Endothelial cell of umbilical vein (primary cell): ENCODE measurements at regions not wholly inside any gene's neighbourhood (a gene's known extent, or its start where the extent isn't known, plus 50 kb on each side); places are given as distances from the start of the nearest gene placed in this dataset.
A peak's percentile ranks its signal among the peaks of the same experiment; 100 is the strongest.

Experiments
- BruUV-seq: library from RNA; stranded (reverse); fragments of 400-500 nt; replicated peaks from 2 replicates; lab custom pipeline; 2021; lab: Mats Ljungman, UMichigan
- CTCF ChIA-PET: fragments of 300-600, 350-600 bp; sonication (Branson Sonifier 250); formaldehyde crosslinking; loops from one replicate; lab custom pipeline; 2021; ENCODE audit warnings: antibody characterized with exemption, inconsistent platforms; lab: Charles Lee
- POLR2A ChIA-PET: fragments of 300-600, 350-600 bp; sonication (Branson Sonifier 250); formaldehyde crosslinking; loops from one replicate; lab custom pipeline; 2021; ENCODE audit warnings: antibody characterized with exemption, inconsistent platforms; lab: Charles Lee
- DNase-seq: peaks from one replicate; pipeline ENCODE4 v3.0.0-alpha.2; 2011; ENCODE audit warnings: low read depth, low spot score
- FAIRE-seq: peaks from 2 replicates; lab custom pipeline; 2011; peaks lifted over from hg19 to GRCh38; lab: Jason Lieb, UNC
- H2AFZ ChIP-seq: 2 replicates; pipeline ENCODE4 v1.6.0; 2012; ENCODE audit warnings: low read depth, low read length, control low read depth, inconsistent platforms
- H3K27ac ChIP-seq: 2 replicates; pipeline ENCODE4 v1.5.1; 2011; ENCODE audit warnings: low read depth, mild to moderate bottlenecking, control low read depth, low read length, moderate library complexity; ENCODE audit not compliant: insufficient read depth
- H3K27me3 ChIP-seq, 2 experiments: 2 replicates each; pipeline versions ENCODE4 v1.6.0 to v1.6.1; 2011; ENCODE audit warnings: low read length in 2 of 2, mixed read lengths in 1 of 2; ENCODE audit not compliant: control insufficient read depth in 2 of 2, insufficient read depth in 2 of 2
- H3K36me3 ChIP-seq, 2 experiments: 2 replicates in 1 of 2; 3 replicates in 1 of 2; pipeline ENCODE4 v1.5.1; 2011; ENCODE audit warnings: low read length in 2 of 2, mild to moderate bottlenecking in 1 of 2, moderate library complexity in 1 of 2; ENCODE audit not compliant: control insufficient read depth in 2 of 2, insufficient read depth in 2 of 2; ENCODE audit errors: extremely low read depth in 1 of 2
- H3K4me1 ChIP-seq: 3 replicates; pipeline ENCODE4 v1.5.1; 2011; ENCODE audit warnings: mild to moderate bottlenecking, low read length; ENCODE audit not compliant: control insufficient read depth, insufficient read depth; ENCODE audit errors: extremely low read depth
- H3K4me2 ChIP-seq: 2 replicates; pipeline ENCODE4 v1.6.1; 2011; ENCODE audit warnings: low read length, control low read depth, mixed read lengths; ENCODE audit not compliant: insufficient read depth
- H3K4me3 ChIP-seq, 3 experiments: fragments of 200-600 bp in 1 of 3; sonication (generic), shearing (Covaris generic) in 1 of 3; replicated peaks in 1 of 3; 2 replicates each; pipeline ENCODE4 v1.5.1; 2011 to 2016; ENCODE audit warnings: control low read depth in 3 of 3, low read length in 3 of 3, mild to moderate bottlenecking in 2 of 3, inconsistent platforms in 1 of 3, low read depth in 1 of 3, moderate library complexity in 1 of 3; ENCODE audit not compliant: insufficient read depth in 1 of 3
- H3K79me2 ChIP-seq: 2 replicates; pipeline ENCODE4 v1.6.0; 2012; ENCODE audit warnings: low read length, inconsistent platforms; ENCODE audit not compliant: control insufficient read depth, insufficient read depth
- H3K9ac ChIP-seq: replicated peaks from 2 replicates; pipeline ENCODE3; 2011; ENCODE audit warnings: low read length, control low read depth; ENCODE audit not compliant: insufficient read depth; ENCODE audit errors: extremely low read depth
- H3K9me1 ChIP-seq: replicated peaks from 3 replicates; pipeline ENCODE4 v1.6.0; 2011; ENCODE audit warnings: mild to moderate bottlenecking, low read length; ENCODE audit not compliant: control insufficient read depth, insufficient read depth; ENCODE audit errors: extremely low read depth
- H3K9me3 ChIP-seq: replicated peaks from 2 replicates; pipeline ENCODE4 v1.5.1; 2012; ENCODE audit warnings: low read length, inconsistent platforms; ENCODE audit not compliant: control insufficient read depth, insufficient read depth
- H4K20me1 ChIP-seq: replicated peaks from 2 replicates; pipeline ENCODE3; 2011; ENCODE audit warnings: mild to moderate bottlenecking, low read length; ENCODE audit not compliant: control insufficient read depth, insufficient read depth; ENCODE audit errors: extremely low read depth
- EZH2 ChIP-seq: IDR thresholded peaks from 2 replicates; pipeline ENCODE4 v1.6.1; 2012; ENCODE audit warnings: borderline replicate concordance, low read depth, mild to moderate bottlenecking, moderate library complexity, low read length, inconsistent platforms; ENCODE audit not compliant: severe bottlenecking
- FOS ChIP-seq: IDR thresholded peaks from 2 replicates; pipeline ENCODE4 v1.6.1; 2011; ENCODE audit warnings: mild to moderate bottlenecking, low read length, moderate library complexity, borderline replicate concordance; ENCODE audit not compliant: insufficient read depth
- GATA2 ChIP-seq: IDR thresholded peaks from 2 replicates; pipeline ENCODE4 v1.7.0; 2011; ENCODE audit warnings: low read depth, mild to moderate bottlenecking, moderate library complexity, mixed read lengths, low read length; ENCODE audit not compliant: insufficient read length, insufficient read depth
- JUN ChIP-seq: IDR thresholded peaks from 2 replicates; pipeline ENCODE4 v1.6.1; 2011; ENCODE audit warnings: borderline replicate concordance, low read depth; ENCODE audit not compliant: insufficient read length, insufficient read depth
- MYC ChIP-seq: IDR thresholded peaks from one replicate; pipeline ENCODE4 v1.6.1; 2011; ENCODE audit warnings: mild to moderate bottlenecking, low read depth, low read length
- POLR2A ChIP-seq: IDR thresholded peaks from 2 replicates; pipeline ENCODE4 v1.6.1; 2012; ENCODE audit warnings: low read depth, mild to moderate bottlenecking, control low read depth, low read length
- POLR2AphosphoS5 ChIP-seq: IDR thresholded peaks from 2 replicates; pipeline ENCODE4 v1.6.1; 2012; ENCODE audit warnings: low read depth, mild to moderate bottlenecking, control low read depth, low read length, moderate library complexity; ENCODE audit not compliant: insufficient read depth
- dilution Hi-C: fragments of 300-500 bp; cut with MboI; formaldehyde crosslinking; loops from one replicate; pipeline ENCODE4 v1.15.0; 2019; ENCODE audit warnings: low sequenced_read_pairs; ENCODE audit not compliant: extremely low pct_ligation_motif_present
- intact Hi-C: fragments of 100-400 bp; cut with micrococcal nuclease; formaldehyde crosslinking; loops from one replicate; pipeline ENCODE4 v1.10.0; 2022
- TF ChIP-seq, protein P1 (sequence below): IDR thresholded peaks from 2 replicates; pipeline ENCODE4 v1.6.1; 2011; ENCODE audit not compliant: insufficient read depth, insufficient read length
- TF ChIP-seq, protein P2 (sequence below), 2 donors: IDR thresholded peaks; 1 replicate in 1 of 2; 2 replicates in 1 of 2; pipeline ENCODE4 v1.5.1; 2011; ENCODE audit warnings: low read length in 2 of 2, mild to moderate bottlenecking in 2 of 2, moderate library complexity in 2 of 2, control low read depth in 1 of 2, inconsistent platforms in 1 of 2, low read depth in 1 of 2; ENCODE audit not compliant: insufficient read depth in 1 of 2; ENCODE audit errors: extremely low read depth in 1 of 2

DNA sequence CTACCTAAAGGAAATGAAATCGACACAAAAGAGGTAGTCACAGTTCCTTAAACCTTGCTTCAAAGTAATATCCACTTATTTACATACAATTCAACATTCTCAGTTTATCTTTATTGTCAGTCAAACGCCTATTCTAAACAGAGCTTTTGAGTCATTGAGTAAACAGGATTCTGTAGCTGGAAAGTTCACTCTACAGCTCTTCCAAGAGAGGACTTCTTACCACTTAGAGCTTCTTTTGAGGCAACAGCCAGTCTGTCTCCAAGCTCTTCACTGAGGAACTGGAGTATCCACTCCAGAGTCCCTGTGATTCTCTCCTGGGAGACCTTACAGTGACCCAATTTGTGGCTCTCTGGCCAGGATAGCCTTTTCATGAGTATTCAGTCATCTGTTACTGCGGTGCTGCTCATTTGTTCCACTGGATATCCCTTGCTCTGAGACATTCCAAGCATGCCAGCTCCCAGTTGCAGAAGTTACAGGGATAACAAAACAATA, 210.9 kb upstream of the OSR1 start:
- Histone ChIP-seq H3K27me3 (no peaks in the 10 kb centered on the region), H3K9me1 (no peaks in the 10 kb centered on the region), H3K9me3 (no peaks in the 10 kb centered on the region), H3K36me3 (no peaks in the 10 kb centered on the region), H3K79me2 (no peaks in the 10 kb centered on the region), H4K20me1 (no peaks in the 10 kb centered on the region), H3K27ac (no peak overlapping the region), H3K4me3 (no peak overlapping the region), H3K4me2 (no peak overlapping the region), H3K4me1 (peaks cover 3% of the 10 kb centered on the region), H3K9ac (no peak overlapping the region), H2AFZ (no peak overlapping the region)
- FAIRE-seq = no peak
- no peak for DNase-seq
- ChIA-PET CTCF (no interaction called here), POLR2A (no interaction called here)
- dilution Hi-C loops = no loop called here
- BruUV-seq = no TSS peak
- TF ChIP-seq EZH2 (no peak), FOS (peak; percentile 11), POLR2AphosphoS5 (no peak)
- TF ChIP-seq, protein P1, sequence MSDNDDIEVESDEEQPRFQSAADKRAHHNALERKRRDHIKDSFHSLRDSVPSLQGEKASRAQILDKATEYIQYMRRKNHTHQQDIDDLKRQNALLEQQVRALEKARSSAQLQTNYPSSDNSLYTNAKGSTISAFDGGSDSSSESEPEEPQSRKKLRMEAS = no peak
- intact Hi-C loops = no loop called here

DNA sequence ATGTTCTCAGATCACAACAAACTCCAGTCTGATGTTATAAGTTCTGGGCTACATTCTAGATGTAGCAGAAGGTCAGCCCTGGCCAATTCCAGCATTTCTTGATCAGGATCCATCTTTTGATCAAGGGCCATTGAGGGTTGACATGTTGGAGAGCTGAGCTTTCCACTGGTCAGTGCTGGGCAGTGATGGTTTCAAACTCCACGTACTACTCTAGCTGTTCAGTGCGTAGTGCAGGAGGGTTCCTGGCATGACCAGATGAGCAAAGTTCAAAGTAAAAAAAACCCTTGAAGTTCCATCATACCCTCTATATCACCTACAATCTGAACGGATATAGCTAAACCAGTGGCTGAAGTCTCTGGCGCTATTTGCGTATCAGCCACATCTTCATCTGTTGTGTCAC, 210.4 kb upstream of the OSR1 start:
- no TSS peak for BruUV-seq
- FAIRE-seq = no peak
- Histone ChIP-seq H3K4me3 (no peak overlapping the region), H3K9ac (no peak overlapping the region), H3K79me2 (no peaks in the 10 kb centered on the region), H3K36me3 (no peaks in the 10 kb centered on the region), H3K4me1 (no peaks in the 10 kb centered on the region), H3K27me3 (no peaks in the 10 kb centered on the region), H2AFZ (no peak overlapping the region), H3K27ac (no peak overlapping the region), H3K9me3 (no peaks in the 10 kb centered on the region), H4K20me1 (no peaks in the 10 kb centered on the region), H3K4me2 (no peak overlapping the region), H3K9me1 (no peaks in the 10 kb centered on the region)
- intact Hi-C loops (no loop called here), dilution Hi-C loops (no loop called here)
- ChIA-PET POLR2A (no interaction called here), CTCF (no interaction called here)
- TF ChIP-seq, protein P2, sequence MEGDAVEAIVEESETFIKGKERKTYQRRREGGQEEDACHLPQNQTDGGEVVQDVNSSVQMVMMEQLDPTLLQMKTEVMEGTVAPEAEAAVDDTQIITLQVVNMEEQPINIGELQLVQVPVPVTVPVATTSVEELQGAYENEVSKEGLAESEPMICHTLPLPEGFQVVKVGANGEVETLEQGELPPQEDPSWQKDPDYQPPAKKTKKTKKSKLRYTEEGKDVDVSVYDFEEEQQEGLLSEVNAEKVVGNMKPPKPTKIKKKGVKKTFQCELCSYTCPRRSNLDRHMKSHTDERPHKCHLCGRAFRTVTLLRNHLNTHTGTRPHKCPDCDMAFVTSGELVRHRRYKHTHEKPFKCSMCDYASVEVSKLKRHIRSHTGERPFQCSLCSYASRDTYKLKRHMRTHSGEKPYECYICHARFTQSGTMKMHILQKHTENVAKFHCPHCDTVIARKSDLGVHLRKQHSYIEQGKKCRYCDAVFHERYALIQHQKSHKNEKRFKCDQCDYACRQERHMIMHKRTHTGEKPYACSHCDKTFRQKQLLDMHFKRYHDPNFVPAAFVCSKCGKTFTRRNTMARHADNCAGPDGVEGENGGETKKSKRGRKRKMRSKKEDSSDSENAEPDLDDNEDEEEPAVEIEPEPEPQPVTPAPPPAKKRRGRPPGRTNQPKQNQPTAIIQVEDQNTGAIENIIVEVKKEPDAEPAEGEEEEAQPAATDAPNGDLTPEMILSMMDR (IDR thresholded peaks at IDR 0.05; ENCODE audit: extremely low read depth in 1 of 2, insufficient read depth in 1 of 2, low read depth in 1 of 2, low read length in 2 of 2) = no peak
- TF ChIP-seq MYC = no peak
- TF ChIP-seq EZH2 = no peak
- TF ChIP-seq, protein P1 = no peak
- no peak for TF ChIP-seq POLR2AphosphoS5
- TF ChIP-seq FOS = no peak
- TF ChIP-seq POLR2A = no peak
- TF ChIP-seq JUN = no peak
- TF ChIP-seq GATA2 = no peak
- no peak for DNase-seq
